NCI-H2107 treated with DMSO at 0.1 percent for 48 hours (cell line): ENCODE measurements at regions not wholly inside any gene's neighbourhood (a gene's known extent, or its start where the extent isn't known, plus 50 kb on each side); places are given as distances from the start of the nearest gene placed in this dataset.

Experiments used
- DNase-seq: peaks from one replicate; lab custom pipeline; 2025; ENCODE audit not compliant: unreplicated experiment; lab: John Stamatoyannopoulos, UW

DNA sequence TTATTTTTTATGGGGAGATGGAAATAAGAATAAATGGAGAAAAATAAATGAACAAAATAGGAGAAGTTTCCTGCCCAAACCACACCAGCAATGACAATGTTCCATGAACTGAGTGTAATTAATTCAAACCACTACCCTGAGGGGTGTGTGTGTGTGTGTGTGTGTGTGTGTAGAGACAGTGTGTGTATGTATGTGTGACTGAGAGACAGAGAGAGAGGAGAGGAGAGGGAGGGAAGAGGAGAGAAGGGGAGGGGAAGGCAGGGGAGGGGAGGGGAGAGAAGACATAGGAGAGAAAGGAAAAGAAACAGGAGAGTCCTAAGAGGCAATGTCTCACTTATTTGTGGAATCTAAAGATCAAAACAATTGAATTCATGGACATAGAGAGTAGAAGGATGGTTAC is 65.0 kb upstream of the POU2AF1 start:
- no peak for DNase-seq

DNA sequence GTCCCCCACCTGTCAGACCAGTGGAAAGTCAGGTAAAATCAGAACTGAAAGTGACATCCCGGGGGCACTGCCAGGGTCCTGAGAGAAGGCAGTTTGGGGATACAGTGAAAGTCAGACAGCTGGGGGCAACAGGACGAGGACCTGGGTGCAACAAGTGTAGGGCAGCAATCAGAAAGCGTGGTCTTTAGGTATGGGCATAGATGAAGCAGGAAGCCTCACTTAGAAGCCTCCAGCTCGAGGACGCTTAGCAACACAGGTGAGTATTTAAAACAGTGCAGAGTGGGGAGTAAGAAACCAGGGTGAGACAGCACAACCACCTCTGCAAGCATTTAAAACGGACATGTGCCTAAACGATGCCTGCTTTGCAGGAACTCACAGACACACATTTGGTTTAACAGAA is 64.6 kb upstream of the POU2AF1 start:
- peak; percentile 44 for DNase-seq

DNA sequence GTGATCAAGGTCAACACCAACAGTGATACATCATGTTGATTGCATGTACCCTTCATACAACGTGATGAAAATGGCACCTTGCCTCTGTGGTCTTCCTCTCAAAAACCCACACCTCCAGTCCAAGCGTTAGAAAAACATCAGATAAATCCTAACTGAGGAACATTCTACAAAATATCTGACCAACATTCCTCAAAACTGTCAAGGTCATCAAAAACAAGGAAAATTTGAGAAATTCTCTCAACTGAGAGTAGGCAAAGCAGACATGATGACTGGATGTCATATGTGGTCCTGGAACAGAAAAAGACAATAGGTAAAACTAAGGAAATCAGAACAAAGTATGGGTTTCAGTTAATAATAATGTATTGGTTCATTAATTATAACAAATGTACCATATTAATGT is 64.0 kb upstream of the POU2AF1 start:
- no peak for DNase-seq

DNA sequence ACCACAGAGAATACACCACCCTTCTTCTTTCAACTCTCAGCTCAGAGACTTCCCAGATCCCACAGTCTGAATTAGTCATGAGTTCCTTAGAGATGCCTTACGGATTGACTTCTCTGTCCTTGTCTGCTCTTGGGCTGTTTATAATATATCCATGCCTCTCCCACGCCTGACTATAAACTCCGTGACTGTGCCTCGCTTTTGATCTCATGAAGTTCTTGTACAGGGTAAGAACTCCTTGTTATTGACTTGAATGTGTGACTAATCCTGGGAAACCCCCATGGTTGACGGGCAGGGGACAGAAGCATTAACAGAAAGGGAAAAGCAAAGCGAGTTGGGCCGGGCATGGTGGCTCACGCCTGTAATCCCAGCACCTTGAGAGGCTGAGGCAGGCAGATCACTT is 62.4 kb upstream of the POU2AF1 start:
- no peak for DNase-seq

DNA sequence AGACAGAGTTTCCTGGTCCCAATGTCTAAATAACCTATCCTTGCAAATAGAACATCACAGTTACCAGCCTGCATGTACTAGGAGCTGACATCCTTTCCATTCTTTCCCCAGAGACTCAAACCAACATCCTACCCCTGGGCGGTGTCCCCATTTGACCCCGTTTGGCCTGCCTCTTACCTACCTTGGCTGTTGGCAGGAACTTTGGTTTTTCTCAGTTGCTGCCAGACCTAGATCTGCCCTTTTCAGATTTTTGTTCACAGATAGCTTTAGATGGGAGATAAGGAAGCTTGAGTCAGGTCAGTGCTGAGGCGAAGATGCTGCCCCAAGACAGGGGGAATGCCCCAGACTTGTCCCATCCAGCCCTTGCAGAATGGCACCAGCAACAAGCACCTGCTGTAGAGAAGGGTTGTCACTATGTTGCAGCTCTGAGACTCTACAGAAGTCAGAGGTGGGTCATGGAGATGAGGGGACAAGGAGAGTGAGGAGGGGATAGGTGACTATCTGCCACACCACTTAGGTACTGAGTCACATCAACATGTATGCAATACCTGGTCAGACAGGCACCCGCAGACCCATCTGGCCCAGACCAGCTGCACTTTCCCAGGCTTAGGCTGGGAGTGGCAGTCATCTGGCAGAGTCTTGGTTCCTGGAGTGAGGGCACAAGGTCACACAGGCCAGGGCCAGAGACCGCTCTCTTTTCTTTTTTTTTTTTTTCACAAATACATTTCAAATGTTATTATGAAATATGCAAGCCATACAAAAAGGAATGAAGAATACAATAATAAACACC is 61.5 kb upstream of the POU2AF1 start:
- DNase-seq = no peak

DNA sequence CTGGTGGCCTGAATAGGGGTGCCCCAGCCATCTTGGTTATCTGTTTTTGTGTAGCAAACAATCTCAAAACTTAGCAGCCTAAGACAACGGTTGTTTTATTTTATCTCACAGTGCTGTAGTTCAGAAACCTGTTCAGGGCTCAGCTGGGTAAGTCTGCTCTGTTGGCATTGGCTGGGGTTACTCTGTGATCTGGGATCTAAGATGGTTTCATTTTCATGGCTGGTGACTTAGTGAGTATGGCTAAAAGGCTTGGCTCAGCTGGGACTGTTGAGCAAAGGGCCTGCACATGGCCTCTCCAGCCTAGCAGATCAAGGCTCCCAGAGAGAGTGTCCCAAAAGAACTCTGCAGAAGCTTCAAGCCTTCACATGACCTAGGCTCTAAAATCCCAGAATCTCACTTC is 60.8 kb upstream of the POU2AF1 start:
- no peak for DNase-seq

DNA sequence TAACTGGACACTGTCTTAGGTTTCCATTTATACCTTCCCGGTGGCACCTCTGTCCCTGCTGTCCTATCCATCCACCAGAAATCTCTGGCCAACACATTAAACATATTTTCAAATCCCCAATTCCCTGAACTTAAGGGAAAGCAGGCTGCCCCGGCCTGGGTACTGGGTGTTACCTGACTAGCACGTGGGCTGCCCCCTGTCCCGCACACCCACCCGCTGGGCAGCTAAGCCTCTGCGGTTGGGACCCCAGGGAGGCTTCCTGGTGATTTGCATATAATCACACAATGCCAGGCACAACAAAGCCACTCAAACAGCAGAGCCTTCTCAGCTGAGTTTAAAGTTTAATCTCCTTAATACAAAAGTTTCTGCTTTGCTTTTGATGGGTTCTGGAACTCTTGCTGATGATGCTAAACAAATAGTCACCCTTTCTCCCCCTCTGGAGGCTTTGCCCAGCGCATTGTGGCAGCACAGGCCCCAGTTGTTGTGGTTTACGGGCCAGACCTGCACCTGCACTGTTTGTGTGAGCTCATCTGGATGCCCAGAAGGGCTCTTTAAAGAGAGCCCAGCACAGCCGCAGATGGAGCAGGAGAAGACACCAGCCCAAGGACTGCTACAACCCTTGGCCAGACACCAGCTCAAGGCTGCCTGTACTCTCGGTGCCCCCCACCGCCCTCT is 59.9 kb upstream of the POU2AF1 start:
- peak; percentile 76 for DNase-seq

DNA sequence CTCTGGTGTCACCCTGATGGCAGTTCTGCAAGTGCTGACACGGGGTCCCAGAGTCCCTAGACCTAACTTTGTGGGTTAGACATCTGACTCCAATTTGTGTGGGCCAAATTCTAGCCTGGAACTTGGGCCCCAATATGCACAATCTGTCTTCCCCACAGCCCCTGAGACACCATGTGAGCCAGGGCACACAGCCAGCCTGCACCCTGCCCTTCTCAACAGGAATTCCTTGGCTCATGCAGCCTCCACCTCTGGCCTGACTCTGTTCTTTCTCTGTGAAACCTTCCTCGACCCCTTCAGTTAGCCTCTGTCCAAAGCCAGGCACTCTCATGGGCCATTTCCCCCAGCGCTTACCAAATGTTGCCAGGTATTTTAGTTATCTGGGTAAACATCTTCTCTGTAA is 59.1 kb upstream of the POU2AF1 start:
- no peak for DNase-seq

DNA sequence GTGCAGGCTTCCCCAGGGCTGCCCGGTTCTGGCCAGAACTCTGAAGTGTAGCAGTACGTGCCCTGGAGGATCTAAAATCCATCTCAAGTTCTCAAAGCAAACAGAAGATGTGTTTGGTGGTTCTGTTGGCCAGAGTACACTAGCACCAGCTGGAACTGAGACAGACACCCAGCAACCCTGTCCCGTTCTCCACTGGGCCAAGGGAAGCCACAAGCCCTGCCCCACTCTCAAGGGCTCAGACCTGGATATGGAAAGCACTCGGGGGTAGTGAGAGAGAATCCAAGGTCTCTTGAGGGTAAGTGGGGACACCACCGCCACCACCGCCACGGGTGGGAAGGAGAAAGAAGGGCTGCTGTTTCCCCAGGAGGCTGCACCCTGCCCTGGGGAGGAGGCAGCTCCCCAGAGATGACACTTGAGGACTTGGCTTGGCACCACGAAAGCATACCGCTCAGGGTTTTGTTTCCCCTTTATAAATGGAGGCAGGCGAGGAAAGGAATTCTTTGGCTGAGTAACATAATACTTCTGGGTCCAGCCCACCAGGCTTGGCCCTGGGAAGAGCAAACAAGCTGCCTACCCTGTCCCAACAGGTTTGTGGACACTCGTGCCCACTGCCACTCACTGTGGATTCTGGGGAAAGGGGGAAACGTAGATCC is 56.1 kb upstream of the POU2AF1 start:
- DNase-seq = peak; percentile 83

DNA sequence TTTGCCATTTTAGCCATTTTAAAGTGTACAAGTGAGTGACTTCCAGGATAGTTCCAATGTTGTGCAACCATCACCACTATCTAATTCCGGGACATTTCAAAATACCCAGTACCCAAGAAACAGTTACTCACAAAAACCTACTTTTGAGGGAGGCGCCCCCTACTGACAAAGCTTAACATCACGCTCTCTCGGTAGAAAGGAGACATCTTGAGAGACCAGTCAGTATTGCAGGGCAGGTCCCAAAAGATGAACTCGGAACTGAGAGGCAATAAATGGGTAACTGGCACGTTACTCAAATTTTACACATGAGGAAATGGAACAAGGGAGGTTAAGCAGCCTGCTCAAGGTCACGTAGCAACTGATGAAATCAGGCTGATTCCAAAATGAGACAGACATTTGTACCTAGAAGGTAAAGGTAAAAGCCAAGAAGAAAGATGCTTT is 50.0 kb upstream of the POU2AF1 start:
- DNase-seq = no peak
